Omental fat pad (tissue), 3 donors: ENCODE measurements at regions not wholly inside any gene's neighbourhood (a gene's known extent, or its start where the extent isn't known, plus 50 kb on each side); places are given as distances from the start of the nearest gene placed in this dataset.

Experiments used
- ATAC-seq: fragments of 150-250 bp; one replicate; pipeline ENCODE4 v1.9.1; 2016; ENCODE audit warnings: mild to moderate bottlenecking, moderate library complexity; ENCODE audit not compliant: low FRiP score
- DNase-seq: peaks from one replicate; pipeline ENCODE4 v3.0.0-alpha.2; 2019; ENCODE audit warnings: low spot score
- CTCF ChIP-seq, 3 donors: fragments of 450-650 bp; IDR thresholded peaks; one replicate each; pipeline ENCODE4 v1.5.1; 2016 to 2017; ENCODE audit warnings: antibody characterized with exemption in 3 of 3, mild to moderate bottlenecking in 3 of 3, moderate library complexity in 2 of 3

DNA sequence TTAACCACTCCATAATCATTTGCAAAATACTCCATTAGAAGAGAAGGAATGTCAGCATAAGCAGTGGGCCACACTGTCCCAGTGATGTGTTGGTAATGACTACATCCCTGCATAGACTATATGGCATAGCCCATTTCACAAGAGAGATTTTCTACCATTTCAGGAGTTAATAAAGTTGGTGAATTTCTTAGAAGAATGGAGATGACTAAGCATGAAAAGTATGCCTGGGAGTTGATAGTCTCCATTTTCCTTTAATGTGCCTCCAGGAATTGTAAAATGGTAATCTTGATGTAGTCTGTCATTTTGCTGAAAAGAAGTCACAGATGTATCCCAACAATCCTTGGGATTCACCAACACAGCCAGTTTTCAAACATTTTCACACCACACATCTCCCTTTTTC, 608.8 kb upstream of the CHRM3 start:
- TF ChIP-seq CTCF (IDR thresholded peaks at IDR 0.05) = no peak
- DNase-seq = no peak
- no peak for ATAC-seq

GRCh38 chr1:238776126-238776525, 610.2 kb upstream of the CHRM3 start:
- no peak for TF ChIP-seq CTCF (IDR thresholded peaks at IDR 0.05)
- ATAC-seq (no peak), DNase-seq (no peak)

- DNase-seq (no peak), ATAC-seq (no peak)
- TF ChIP-seq CTCF (IDR thresholded peaks at IDR 0.05) = no peak
These were observed 614.0 kb upstream of the CHRM3 start for GRCh38 chr1:238772322-238772721.

DNA sequence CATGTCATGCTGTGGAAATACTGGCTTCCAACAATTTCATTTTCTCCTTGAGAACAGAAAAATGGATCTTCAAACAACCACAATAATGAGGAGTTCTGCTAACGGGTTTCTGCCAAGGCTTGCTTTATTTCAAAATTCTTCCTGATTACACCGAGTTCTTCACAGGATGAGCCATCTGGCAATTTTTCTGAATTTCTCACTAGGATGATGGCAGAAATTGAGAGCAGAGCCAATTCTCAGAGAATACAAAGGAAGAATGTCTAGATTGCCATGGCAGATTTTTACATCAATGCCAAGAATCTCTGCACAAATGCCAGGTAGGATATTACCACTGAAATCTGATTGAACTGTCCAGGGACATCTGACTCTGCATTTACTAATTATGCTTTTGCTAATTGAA, 619.0 kb upstream of the CHRM3 start:
- DNase-seq (no peak), ATAC-seq (no peak)
- no peak for TF ChIP-seq CTCF (IDR thresholded peaks at IDR 0.05)

DNA sequence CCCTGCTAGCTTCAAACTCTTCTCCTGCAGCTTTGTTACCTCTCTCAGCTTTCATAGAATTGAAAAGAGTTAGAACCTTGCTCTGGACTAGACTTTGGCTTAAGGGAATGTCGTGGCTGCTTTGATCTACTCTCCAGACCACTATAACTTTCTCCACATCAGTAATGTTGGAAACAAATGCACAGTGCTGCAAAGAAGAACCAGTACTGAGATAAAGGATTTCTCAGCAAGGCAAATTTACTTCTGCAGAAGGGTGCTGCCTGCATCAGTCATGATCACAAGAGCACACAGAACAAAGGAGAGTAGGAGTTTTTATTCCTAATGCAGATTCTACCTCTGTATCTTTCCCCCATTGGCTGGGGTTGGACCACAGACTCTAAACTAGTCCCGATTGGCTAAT, 621.6 kb upstream of the CHRM3 start:
- no peak for TF ChIP-seq CTCF (IDR thresholded peaks at IDR 0.05)
- no peak for DNase-seq
- no peak for ATAC-seq

DNA sequence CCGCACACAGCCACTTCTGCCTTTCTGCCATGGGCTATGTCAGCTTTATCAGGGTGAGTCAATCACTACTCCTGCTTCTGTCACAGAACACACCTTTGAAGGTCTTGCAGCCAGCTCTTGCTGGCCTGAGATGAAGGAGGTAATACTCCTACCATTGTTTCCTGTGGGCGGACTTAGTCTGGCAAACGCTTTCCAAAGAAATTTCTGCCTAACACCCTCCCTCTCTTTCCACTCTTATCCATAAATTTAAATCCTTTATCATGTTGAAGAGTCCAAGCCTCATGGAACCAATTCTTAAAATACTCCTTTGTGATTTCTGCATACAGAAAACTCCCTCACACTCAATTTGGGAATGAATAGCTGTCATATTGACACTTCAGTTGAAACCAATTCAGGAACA, 633.1 kb upstream of the CHRM3 start:
- DNase-seq (no peak), ATAC-seq (no peak)
- no peak for TF ChIP-seq CTCF (IDR thresholded peaks at IDR 0.05)

DNA sequence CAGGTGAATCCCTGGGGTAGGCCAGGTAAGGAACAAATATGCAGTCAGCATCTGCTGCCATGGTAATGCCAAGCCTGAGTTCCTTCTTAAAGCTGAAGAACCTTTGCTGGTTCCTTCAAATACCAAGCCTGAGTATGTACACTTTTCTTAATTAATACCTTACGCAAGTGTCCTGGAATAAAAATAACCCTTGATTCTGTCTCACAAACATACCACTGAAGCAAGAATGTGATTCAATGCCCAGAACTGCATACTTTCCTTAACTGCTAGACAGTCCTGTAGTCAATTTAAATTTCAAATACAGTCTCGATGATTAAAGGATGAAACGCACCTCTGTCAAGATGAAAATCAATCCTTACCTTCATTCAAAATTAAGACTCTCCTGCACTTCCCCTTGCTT, 634.0 kb upstream of the CHRM3 start:
- TF ChIP-seq CTCF (IDR thresholded peaks at IDR 0.05) = no peak
- DNase-seq = no peak
- no peak for ATAC-seq
